Gastrocnemius medialis (tissue), 4 donors: ENCODE measurements at regions not wholly inside any gene's neighbourhood (a gene's known extent, or its start where the extent isn't known, plus 50 kb on each side); places are given as distances from the start of the nearest gene placed in this dataset.
"Not testable (repeated sequence)": the region's sequence is repeated elsewhere in the genome, so short reads cannot be mapped to it uniquely, and the experiment has no call there.

Experiments used
- ATAC-seq, 2 donors: fragments of 150-250 bp; one replicate each; pipeline ENCODE4 v1.9.1; 2016
- DNase-seq, 2 donors: peaks; one replicate each; pipeline ENCODE4 v3.0.0-alpha.2; 2019
- H3K27ac ChIP-seq, 4 donors: fragments of 200-600 bp; sonication (generic); 1 replicate in 1 of 4; 2 replicates in 3 of 4; pipeline ENCODE4 v1.5.1; 2016 to 2018; ENCODE audit warnings: mild to moderate bottlenecking in 2 of 4, moderate library complexity in 1 of 4
- H3K27me3 ChIP-seq, 3 donors: fragments of 200-600 bp; sonication (generic) in 2 of 3; 1 replicate in 1 of 3; 2 replicates in 2 of 3; pipeline versions ENCODE4 v1.5.1 to v1.6.0; 2016 to 2019; ENCODE audit warnings: mild to moderate bottlenecking in 1 of 3, moderate library complexity in 1 of 3
- H3K36me3 ChIP-seq, 2 donors: fragments of 200-600 bp; sonication (generic) in 1 of 2; one replicate each; pipeline ENCODE4 v1.5.1; 2017 to 2018
- H3K4me1 ChIP-seq, 2 donors: fragments of 200-600 bp; sonication (generic) in 1 of 2; one replicate each; pipeline ENCODE4 v1.5.1; 2016 to 2017; ENCODE audit warnings: mild to moderate bottlenecking in 2 of 2
- H3K4me3 ChIP-seq, 4 donors: fragments of 200-600 bp; sonication (generic) in 3 of 4; 1 replicate in 1 of 4; 2 replicates in 3 of 4; pipeline ENCODE4 v1.5.1; 2016 to 2019; ENCODE audit warnings: mild to moderate bottlenecking in 2 of 4
- H3K9me3 ChIP-seq, 3 donors: fragments of 200-600 bp; sonication (generic) in 2 of 3; 1 replicate in 1 of 3; 2 replicates in 2 of 3; pipeline ENCODE4 v1.5.1; 2016 to 2019
- CTCF ChIP-seq, 5 experiments: fragments of 450-650 bp in 3 of 5; fragments of 200-600 bp in 2 of 5; sonication (generic) in 2 of 5; IDR thresholded peaks in 4 of 5; conservative IDR thresholded peaks in 1 of 5; 1 replicate in 4 of 5; 2 replicates in 1 of 5; pipeline ENCODE4 v1.5.1; 2016 to 2019; ENCODE audit warnings: antibody characterized with exemption in 5 of 5, mild to moderate bottlenecking in 3 of 5, moderate library complexity in 3 of 5
- POLR2A ChIP-seq, 2 donors: fragments of 450-650 bp; IDR thresholded peaks; one replicate each; pipeline ENCODE4 v1.6.1; 2017; ENCODE audit warnings: antibody characterized with exemption in 2 of 2, mild to moderate bottlenecking in 2 of 2, moderate library complexity in 2 of 2
- in situ Hi-C, 4 donors: fragments of 200-750 bp; cut with MboI; loops; one replicate each; pipeline versions ENCODE4 v1.15.0 to v1.8.0; 2017; ENCODE audit warnings: low sequenced_read_pairs in 4 of 4
- intact Hi-C: fragments of 100-400 bp; cut with DNase I; formaldehyde crosslinking; loops from one replicate; pipeline ENCODE4 v1.15.1; 2023; ENCODE audit warnings: low total_unique reads

GRCh38 chr20:25987073-25987927 is 290.6 kb upstream of the ZNF337 start:
- no peaks in the 10 kb centered on the region for H3K4me1 ChIP-seq
- ATAC-seq (no peak), DNase-seq (no peak)
- no peak overlapping the region for H3K27ac ChIP-seq
- no peaks in the 10 kb centered on the region for H3K9me3 ChIP-seq
- H3K36me3 ChIP-seq: no peaks in the 10 kb centered on the region
- peak overlapping the region; percentile 26 to 49 (median 38) for H3K4me3 ChIP-seq
- intact Hi-C loops: no loop called here
- TF ChIP-seq CTCF (IDR thresholded peaks at IDR 0.05 in 4 of 5, conservative IDR thresholded peaks at IDR 0.05 in 1 of 5): peak in 1 of 5 experiments; percentile 5
- no peak for TF ChIP-seq POLR2A (IDR thresholded peaks at IDR 0.05)
- in situ Hi-C loops: no loop called here
- H3K27me3 ChIP-seq: no peaks in the 10 kb centered on the region

- no peaks in the 10 kb centered on the region for H3K4me1 ChIP-seq
- DNase-seq (no peak), ATAC-seq (no peak)
- TF ChIP-seq CTCF (IDR thresholded peaks at IDR 0.05 in 4 of 5, conservative IDR thresholded peaks at IDR 0.05 in 1 of 5): no peak
- no peak for TF ChIP-seq POLR2A (IDR thresholded peaks at IDR 0.05)
- no peaks in the 10 kb centered on the region for H3K36me3 ChIP-seq
- no peak overlapping the region for H3K4me3 ChIP-seq
- intact Hi-C loops (no loop called here), in situ Hi-C loops (no loop called here)
- H3K27ac ChIP-seq: no peak overlapping the region
- no peaks in the 10 kb centered on the region for H3K9me3 ChIP-seq
- no peaks in the 10 kb centered on the region for H3K27me3 ChIP-seq
These were observed 288.9 kb upstream of the ZNF337 start for GRCh38 chr20:25985597-25985996.

- H3K36me3 ChIP-seq: no peaks in the 10 kb centered on the region
- H3K27me3 ChIP-seq: no peaks in the 10 kb centered on the region
- H3K9me3 ChIP-seq: no peaks in the 10 kb centered on the region
- no peak for TF ChIP-seq CTCF (IDR thresholded peaks at IDR 0.05 in 4 of 5, conservative IDR thresholded peaks at IDR 0.05 in 1 of 5)
- no peak for TF ChIP-seq POLR2A (IDR thresholded peaks at IDR 0.05)
- ATAC-seq (no peak), DNase-seq (peak in 1 of 2 donors; percentile 20)
- H3K4me3 ChIP-seq: peak overlapping the region; percentile 29 to 51 (median 41)
- H3K27ac ChIP-seq: no peak overlapping the region
- intact Hi-C loops: no loop called here
- no peaks in the 10 kb centered on the region for H3K4me1 ChIP-seq
- in situ Hi-C loops: no loop called here
These were observed 288.3 kb upstream of the ZNF337 start for GRCh38 chr20:25984933-25985332.

GRCh38 chr20:25982701-25983100 is 286.0 kb upstream of the ZNF337 start:
- DNase-seq, intact Hi-C loops, H3K27me3 ChIP-seq, H3K36me3 ChIP-seq, ATAC-seq, H3K27ac ChIP-seq, in situ Hi-C loops, H3K4me1 ChIP-seq, H3K9me3 ChIP-seq, H3K4me3 ChIP-seq: not testable (repeated sequence)

- H3K4me3 ChIP-seq, H3K9me3 ChIP-seq, H3K27ac ChIP-seq, H3K4me1 ChIP-seq, intact Hi-C loops, in situ Hi-C loops, ATAC-seq, H3K27me3 ChIP-seq, H3K36me3 ChIP-seq, DNase-seq: not testable (repeated sequence)
These were observed 282.0 kb upstream of the ZNF337 start for GRCh38 chr20:25978450-25979190.

GRCh38 chr20:25975816-25976215 is 279.2 kb upstream of the ZNF337 start:
- in situ Hi-C loops, intact Hi-C loops, H3K4me1 ChIP-seq, ATAC-seq, H3K36me3 ChIP-seq, H3K27ac ChIP-seq, H3K9me3 ChIP-seq, DNase-seq, H3K27me3 ChIP-seq, H3K4me3 ChIP-seq: not testable (repeated sequence)

- H3K27ac ChIP-seq, H3K27me3 ChIP-seq, ATAC-seq, H3K4me3 ChIP-seq, DNase-seq, in situ Hi-C loops, H3K9me3 ChIP-seq, H3K4me1 ChIP-seq, H3K36me3 ChIP-seq, intact Hi-C loops: not testable (repeated sequence)
These were observed 268.6 kb upstream of the ZNF337 start for GRCh38 chr20:25965203-25965602.

GRCh38 chr20:25953876-25954275 is 257.2 kb upstream of the ZNF337 start:
- H3K36me3 ChIP-seq, H3K27me3 ChIP-seq, intact Hi-C loops, in situ Hi-C loops, H3K4me1 ChIP-seq, H3K4me3 ChIP-seq, H3K27ac ChIP-seq, DNase-seq, H3K9me3 ChIP-seq, ATAC-seq: not testable (repeated sequence)
